LHCN-M2 (cell line): ENCODE measurements at regions not wholly inside any gene's neighbourhood (a gene's known extent, or its start where the extent isn't known, plus 50 kb on each side); places are given as distances from the start of the nearest gene placed in this dataset.

Experiments
- DNase-seq: peaks from one replicate; pipeline ENCODE4 v3.0.0-alpha.2; 2012; ENCODE audit warnings: low read depth

DNA sequence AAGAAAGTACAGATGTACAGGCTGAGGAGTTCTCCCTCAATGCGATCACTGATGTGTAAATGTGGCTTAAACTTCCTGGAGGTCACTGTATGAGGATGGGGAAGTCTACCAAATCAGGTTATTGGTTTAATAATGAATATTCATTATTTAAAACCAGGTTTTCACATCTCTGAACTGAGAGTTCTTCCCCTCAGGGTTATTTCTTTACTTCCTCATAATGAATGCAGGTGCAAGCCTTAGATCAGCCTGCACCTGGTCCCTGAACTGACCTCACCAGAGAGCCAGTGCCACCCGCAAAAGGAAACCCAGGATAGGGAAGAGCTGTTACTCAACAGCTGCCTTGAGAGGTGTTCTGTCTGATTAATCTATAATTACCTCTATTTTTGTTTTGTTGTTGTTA is 369.0 kb downstream of the EPHA4 start:
- DNase-seq: no peak

DNA sequence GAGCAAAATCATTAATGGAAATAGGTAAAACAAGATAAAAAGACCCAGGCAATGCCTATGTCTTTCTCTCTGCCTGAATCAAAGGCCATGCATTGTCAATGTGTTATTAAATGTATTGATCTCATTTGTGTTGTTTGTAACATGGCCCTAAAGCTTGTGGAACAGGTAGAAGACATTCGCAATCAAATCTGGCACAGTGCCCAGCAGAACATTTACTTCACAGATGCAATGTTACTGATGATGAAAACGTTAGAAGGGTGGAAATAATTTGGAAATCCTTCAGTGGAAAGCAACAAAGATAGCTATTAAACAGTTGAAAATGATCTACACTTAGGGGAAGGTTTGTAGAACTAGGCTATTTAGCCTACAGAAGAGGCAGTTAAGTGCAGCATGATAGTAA is 368.2 kb downstream of the EPHA4 start:
- DNase-seq: peak; percentile 0

DNA sequence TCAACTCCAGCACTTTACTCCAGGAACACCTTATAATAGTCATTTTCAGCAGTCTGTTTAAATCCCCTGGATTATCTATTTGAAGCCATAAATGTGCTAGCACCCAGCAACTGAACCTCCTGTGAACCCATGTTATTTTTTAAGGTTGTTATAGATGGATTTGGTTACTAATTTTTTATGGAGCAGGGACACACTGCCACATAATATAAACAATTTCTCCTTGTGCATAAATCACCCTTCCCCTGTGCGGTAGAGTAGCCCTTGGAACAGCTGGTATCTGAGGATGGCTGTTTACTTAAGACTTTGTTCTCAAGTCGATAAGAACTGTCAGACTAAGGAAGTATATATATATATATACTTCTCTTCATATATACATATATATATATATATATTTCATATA is 367.4 kb downstream of the EPHA4 start:
- DNase-seq: no peak

DNA sequence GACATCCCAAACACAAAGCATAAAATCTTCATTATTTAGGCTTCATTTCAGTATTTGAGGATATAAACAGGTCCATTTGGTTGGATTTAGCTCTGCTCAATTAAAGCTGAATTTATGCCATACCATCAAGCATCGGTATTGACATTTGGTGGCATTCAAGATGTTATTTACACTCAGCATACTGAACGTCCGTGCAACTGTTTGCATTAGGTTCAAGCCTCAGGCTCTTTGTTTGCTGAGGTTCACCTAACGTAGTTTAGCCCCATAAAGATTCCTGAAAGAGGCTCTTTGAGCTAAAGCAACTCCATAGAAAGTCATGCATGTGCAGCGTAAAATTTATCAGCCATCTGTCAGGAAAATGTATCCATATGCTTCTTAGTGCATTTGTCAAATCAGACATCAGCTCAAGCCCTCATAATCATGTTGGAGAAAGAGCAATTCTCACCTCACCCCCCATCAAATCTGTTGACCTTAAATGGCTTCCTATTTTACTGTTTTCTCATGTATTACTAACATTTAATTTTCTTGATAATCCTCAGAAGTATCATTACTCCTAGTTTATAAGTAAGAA is 366.9 kb downstream of the EPHA4 start:
- DNase-seq: no peak

DNA sequence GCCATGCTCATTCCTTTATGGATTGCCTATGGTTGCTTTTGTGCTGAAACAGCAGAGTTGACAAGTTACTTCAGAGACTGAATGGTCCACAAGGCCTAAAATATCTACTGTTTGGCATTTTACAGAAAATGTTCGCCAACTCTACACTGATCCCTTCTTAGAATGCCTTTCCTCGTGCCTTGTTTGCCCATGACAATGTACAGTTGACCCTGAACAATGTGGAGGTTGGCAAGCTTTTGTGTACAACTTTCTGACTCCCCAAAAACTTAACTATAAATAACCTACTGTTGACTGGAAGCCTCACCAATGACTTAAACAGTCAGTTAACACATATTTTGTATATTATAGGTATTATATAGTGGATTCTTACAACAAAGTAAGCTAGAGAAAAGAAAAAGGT is 361.4 kb downstream of the EPHA4 start:
- DNase-seq: no peak

DNA sequence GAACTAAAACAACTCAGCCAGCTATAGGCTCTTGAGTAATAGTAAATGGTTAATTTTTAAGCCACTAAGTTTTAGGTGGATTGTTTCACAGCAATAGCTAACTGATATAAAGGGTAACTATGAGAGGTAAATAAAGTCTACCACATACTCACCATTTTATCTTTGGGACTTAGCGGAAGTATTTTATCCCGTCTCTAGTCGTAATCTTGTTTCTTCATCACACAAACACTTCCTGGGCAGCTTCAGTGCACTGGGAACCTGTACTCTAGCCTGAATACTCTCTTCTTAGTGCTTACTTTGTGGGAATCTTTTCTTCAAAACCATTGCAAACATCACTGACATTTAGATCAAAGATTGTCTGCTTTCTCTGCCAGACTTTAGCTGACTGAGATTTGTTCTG is 360.5 kb downstream of the EPHA4 start:
- no peak for DNase-seq

DNA sequence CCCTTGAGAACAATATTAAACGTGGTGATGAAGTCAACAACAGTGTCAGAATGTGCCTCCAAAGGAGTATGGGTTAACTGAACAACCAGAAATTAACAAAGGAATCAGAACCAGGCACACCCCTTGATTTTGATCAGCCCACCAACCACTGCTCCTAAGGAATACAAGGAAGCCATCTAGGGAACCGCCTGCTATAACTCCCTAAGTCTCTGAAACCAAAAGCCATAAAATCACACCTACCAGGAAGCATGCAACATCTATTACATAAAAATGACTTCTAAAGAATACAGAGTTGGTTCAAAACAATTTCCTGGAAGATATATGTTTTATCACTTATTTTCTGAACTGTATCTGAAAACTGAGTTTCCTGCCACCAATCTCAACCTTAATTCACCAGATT is 360.0 kb downstream of the EPHA4 start:
- no peak for DNase-seq

DNA sequence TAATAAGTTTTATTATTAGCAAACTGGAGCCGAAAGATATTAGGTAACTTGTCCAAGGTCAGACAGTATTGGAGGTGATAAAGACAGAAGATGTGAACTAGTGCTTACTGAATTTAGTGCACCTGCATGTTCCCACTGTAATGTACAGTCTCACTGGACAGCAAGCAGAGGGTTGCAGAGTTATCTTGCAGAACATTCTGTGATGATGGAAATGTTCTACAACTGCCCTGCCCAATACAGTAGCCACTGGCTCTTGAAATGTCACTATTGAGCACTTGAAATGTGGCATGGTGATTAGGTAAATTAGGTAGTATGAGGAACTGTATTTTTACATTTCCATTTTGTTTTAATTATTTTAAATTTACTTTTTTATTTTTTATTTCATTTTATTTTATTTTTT is 356.6 kb downstream of the EPHA4 start:
- no peak for DNase-seq

DNA sequence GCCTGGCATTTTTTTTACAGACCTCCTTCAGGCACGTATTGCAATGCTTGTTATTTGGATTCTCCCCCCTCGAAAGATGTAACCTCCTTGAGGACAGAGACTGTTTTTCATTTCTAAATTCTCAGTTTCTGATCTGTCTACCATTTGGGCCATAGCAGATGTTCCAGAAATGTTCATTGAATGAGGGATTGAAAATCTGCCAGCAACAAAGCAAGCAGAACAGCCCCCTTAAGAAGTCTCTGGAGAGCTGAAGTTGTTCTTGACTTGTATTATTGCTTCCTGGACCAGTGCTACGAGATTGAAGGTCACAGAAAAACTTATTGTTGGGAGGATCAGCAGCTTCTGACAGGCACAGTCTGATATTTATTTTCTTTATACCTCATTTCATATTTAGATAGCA is 355.5 kb downstream of the EPHA4 start:
- no peak for DNase-seq

DNA sequence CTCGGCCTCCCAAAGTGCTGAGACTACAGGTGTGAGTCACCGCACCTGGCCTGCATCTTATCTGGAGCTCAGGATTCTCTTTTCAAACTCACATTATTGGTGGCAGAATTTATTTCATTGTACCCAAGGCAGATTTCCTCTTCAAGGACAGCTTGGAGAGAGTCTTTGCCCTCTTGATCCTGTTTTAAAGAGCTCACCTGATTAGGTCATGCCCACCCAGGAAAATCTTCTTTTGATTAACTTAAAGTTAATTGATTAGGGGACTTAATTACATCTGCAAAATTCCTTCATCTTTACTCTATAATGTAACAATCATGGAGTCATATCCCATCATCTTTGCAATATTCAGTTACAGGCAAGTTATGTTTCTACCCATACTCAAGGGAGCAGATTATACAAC is 346.4 kb downstream of the EPHA4 start:
- DNase-seq: no peak

DNA sequence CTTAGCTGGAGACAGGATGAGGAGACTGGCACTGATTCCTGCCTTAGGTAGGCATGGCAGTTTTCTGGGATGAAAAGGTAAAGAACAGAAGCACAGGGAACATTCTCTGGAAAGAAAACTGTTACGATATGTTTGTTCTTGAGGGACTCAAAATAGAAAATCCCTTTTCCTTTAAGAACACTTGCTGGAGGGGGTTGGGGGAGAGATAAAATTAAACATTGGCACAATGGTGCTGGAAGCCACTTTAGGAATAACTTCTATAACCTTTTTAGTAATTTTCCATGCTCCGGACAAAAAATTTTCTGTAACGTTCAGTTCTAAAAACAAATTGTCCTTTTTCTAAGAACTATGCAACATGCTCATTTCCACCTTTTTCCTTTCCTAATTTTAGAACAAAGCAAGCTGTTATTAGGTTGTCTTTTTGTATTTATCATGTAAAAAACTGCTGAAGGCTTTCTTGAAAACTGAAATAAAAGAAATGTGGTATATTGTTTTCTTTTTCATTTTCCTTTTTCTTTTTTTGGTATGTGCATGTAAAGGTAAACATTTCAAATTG is 343.8 kb downstream of the EPHA4 start:
- DNase-seq: no peak

DNA sequence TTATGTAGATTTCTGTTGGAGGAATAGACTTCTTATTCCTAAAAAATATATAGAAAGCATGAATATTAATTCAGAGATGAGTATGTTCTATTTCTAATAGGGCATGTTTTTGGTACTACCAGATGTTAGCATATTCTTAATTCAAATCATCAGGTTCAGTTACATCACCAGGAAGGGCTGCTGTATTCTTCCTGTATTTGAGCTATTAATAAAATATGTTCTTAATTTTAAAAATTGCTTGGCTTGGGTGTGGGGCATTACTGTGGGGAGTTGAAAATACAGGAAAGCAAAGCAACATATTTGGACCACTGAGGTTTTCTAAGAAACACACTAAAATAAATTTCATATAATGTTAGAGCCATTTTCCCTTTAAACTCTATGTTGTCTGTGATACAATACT is 343.0 kb downstream of the EPHA4 start:
- DNase-seq: no peak

DNA sequence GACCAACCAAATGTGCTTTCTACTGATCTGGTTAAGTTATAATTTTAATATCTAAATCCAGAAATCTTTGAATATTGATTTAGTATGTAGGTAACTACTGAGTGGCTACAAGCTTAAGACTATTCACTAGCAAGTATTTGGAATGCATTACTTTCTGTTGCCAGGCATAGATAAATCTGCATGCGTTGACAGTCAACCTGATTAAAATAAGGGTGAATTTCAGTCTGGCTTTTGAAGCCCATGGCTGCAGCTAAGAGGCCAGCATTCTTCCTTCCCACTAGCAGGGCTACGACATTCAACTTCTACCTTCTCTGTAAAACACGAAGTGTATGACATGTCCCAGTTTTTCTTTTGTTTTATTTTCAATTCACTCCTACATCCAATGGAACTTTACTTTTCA is 340.6 kb downstream of the EPHA4 start:
- no peak for DNase-seq

DNA sequence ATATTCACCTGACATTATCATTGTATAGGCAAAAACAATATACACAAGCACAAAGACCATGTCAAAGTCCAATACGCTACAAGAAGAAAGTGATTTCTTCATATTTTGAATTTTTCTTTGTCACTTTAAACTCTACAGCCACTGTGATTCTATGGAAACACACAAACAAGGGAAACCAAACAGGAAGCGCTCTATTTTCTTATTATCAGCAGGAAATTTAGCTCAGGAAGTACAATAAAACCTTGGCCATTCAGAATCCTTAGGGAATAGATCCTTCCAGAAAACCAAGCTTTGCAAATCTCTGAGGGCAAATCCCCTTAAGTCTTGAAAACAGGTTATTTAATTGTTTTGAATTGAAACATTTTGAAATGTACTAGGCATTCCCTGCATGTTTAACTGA is 336.2 kb downstream of the EPHA4 start:
- no peak for DNase-seq

DNA sequence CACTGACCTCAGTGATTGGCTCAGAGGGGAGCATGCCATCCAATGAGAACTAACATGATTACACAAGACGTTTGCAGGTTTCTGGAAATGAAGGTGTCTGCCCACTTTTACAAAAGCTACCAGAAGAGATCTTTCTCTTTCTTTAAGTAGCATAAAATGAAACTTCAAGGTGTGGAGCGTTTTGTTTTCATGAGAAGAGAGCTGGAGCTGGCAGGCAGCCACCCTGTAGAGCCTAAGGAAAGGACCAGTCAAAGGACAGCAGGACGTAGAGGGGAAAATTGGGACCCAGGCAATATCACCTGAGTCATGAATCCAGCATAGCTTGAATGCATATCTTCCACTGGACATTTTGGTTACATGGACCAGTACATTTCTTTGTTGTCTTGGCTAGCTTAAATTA is 331.0 kb downstream of the EPHA4 start:
- no peak for DNase-seq

DNA sequence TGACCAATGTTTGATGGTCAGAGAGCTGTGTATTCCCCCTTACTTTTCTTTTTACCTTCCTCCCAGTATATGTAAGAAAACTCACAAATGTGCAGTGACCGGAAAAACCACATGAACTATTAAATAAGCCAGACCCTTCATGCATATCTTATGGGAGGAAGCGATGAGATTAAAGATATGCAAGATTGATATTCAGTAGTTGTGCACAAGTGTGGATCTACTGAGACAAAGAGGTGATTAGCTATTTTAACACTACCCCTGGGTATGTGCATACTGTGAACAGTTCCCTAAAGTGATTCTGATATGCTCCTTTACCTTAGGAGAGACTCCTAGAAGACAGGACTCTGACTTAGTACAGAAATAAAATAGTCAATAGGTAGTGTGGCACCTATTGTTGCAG is 328.3 kb downstream of the EPHA4 start:
- no peak for DNase-seq

DNA sequence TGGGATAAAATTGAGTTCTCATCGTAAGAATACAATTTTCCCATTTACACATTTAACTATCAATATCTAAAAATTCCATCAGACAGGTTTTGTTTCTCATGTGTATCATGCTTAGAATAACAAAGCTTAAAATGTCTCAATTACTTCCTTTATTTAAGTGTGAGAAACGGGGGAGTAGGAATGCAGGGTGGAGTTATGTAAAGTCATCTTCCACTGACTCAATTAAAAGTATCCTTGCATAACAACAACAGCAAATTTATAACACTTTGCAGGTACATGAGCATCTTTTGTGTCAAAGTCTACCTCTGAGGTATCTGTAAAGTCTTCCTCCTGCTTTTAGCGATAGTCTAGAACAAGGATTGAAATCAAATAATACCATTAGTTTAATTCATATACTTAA is 327.1 kb downstream of the EPHA4 start:
- no peak for DNase-seq

DNA sequence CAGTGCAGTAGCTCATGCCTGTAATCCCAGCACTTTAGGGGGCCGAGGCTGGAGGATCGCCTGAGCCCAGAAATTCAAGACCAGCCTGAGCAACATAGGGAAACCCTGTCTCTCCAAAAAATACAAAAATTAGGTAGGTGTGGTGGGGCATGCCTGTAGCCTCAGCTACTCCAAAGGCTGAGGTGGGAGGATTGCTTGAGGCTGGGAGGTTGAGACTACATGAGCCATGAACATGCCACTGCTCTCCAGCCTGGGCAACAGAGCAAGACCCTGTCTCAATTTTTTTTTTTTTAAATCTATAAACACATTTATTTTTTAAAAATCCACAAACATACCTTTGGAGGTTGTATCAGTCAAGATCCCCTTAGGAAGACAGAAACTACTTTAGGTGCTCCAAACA is 326.3 kb downstream of the EPHA4 start:
- DNase-seq: no peak

DNA sequence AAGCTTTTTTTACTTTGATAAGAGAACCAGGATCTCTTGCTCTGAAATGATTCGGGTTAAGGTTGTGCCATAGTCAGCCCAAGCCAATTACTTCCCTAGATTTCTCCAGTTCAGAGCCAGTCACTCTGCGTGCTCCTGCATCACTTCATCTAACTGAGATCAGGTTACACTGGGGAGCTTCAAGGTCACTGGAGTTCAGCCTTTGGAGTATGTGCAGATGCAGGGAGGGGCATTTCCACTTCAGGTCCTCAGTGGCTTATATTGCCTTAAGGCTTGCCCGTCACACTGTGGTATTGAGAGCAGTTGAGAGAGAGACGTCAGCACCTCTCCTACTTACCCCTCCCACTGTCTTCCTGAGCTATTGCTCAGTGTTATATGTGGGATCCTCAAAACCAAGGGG is 317.8 kb downstream of the EPHA4 start:
- DNase-seq: peak; percentile 12

DNA sequence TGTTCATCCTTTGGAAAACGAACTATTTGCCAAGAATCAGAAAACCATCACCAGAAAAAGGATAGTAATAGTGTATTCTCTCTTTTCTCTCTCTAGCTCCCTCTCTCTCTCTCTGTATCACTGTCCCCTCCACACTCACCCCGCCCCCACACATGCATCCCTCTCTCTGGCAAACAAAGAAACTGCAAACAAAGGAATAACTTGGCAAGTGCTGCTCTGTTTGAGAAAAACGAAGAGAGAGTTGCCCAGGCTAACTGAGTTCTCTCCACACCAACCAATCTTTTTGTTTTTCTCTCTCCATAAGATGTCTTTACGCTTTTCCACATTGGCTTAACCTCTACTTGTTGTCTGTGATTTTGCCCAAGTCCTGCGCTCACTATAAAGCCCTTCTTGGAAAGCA is 316.2 kb downstream of the EPHA4 start:
- DNase-seq: no peak

DNA sequence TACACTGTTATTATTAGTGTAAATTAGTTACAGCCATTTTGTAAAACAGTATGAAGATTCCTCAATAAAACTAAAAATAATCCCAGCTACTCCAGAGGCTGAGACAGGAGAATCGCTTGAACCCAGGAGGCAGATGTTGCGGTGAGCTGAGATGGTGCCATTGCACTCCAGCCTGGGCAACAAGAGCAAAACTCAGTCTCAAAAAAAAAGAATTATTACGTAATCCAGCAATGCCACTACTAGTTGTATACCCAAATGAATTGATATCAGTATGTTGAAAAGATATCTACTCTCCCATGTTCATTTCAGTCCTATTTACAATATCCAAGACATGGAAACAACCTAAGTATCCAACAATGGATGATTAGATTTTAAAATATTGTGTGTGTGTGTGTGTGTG is 313.6 kb downstream of the EPHA4 start:
- no peak for DNase-seq

DNA sequence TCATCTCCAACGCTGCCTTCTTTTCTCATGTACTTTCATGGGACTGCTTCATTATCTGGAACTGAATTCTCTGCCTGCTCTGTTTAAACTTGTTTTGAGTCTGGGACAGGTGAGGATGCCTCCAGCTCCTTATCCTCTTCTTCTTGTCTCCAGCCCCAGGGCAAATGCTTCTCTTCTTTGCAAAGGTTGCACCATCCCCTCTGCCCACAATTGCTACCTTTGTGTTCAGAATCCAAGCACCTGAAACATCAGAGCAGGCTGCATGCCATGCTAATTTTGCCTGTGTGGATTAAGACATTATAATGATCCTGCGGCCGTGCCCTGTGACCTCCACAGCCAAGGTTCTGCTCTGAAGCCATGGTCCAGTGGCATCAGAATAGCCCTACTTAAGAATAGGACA is 309.5 kb downstream of the EPHA4 start:
- no peak for DNase-seq

DNA sequence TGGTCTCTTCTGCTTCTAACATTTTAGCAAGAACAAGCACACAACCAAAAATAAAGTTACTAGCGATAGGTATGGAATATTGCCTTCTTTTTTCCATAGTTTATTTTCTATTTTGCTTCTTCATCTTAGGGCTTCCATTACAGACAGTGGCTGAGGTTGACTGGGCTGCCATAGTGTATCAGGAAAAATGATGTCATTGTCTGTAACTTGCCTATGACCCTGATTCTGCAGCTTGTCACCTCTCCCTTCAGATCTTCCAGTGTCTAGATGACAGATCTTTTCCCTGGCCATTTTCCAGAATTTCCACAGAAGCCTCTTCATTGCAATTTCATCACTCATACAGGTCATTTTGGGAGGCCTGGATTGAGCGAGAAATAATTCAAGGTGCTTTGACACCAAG is 308.5 kb downstream of the EPHA4 start:
- no peak for DNase-seq

DNA sequence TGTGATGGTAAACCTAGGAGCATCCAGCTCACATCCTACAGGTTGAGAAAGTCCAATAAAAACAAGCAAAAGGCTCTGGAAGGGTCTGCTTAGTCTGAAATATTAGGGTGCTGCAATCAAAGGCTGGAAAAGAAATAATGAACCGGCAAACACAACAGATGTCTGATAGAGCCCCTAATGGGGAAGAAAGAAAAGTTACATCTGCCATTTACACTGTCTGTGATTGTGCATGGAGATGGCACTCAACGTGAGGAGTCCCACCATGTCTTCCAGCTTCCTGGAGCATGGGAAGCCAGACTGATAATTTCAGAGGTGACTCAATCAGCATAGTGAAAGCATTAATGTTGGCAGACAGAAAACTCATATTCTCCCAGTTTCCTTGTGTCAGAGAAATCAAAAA is 307.8 kb downstream of the EPHA4 start:
- no peak for DNase-seq
